ENCODE measurements at regions not wholly inside any gene's neighbourhood (a gene's known extent, or its start where the extent isn't known, plus 50 kb on each side); places are given as distances from the start of the nearest gene placed in this dataset.

DNA sequence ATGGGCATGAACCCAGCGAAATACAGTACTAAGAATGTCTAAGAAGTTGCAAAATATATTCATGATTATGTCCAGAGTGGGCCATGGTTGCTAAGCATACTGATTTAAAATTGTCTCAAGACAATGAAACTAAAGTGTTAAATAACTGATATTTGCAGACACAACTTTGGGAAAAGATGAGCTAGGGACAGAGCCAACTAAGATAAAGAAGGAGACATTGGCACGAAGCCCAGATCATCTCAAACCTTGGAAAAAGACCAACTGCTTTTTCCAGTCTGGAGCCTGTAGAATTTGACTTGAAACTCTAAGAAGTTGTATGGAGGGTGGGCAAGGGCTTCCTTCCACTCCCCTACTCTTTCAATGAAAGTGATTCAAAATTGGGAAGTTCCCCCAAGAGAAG is 108.5 kb upstream of the GLRA2 start:
- Histone ChIP-seq H3K4me1 (no peaks in the 10 kb centered on the region), H3K27ac (no peak overlapping the region), H3K4me3 (no peak overlapping the region), H3K9me3 (no peaks in the 10 kb centered on the region), H3K27me3 (peaks cover 0 to 6% of the 10 kb centered on the region in 2 donors), H3K36me3 (no peaks in the 10 kb centered on the region)
- TF ChIP-seq POLR2AphosphoS5 (IDR thresholded peaks at IDR 0.05) (no peak), POLR2A (IDR thresholded peaks at IDR 0.05) (no peak)
- TF ChIP-seq, protein P1, sequence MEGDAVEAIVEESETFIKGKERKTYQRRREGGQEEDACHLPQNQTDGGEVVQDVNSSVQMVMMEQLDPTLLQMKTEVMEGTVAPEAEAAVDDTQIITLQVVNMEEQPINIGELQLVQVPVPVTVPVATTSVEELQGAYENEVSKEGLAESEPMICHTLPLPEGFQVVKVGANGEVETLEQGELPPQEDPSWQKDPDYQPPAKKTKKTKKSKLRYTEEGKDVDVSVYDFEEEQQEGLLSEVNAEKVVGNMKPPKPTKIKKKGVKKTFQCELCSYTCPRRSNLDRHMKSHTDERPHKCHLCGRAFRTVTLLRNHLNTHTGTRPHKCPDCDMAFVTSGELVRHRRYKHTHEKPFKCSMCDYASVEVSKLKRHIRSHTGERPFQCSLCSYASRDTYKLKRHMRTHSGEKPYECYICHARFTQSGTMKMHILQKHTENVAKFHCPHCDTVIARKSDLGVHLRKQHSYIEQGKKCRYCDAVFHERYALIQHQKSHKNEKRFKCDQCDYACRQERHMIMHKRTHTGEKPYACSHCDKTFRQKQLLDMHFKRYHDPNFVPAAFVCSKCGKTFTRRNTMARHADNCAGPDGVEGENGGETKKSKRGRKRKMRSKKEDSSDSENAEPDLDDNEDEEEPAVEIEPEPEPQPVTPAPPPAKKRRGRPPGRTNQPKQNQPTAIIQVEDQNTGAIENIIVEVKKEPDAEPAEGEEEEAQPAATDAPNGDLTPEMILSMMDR (IDR thresholded peaks at IDR 0.05), result no peak
- intact Hi-C loops (cut with DNase I; ENCODE audit: low total_unique reads), result no loop called here
- no peak for DNase-seq (ENCODE audit: low spot score in 2 of 2)

DNA sequence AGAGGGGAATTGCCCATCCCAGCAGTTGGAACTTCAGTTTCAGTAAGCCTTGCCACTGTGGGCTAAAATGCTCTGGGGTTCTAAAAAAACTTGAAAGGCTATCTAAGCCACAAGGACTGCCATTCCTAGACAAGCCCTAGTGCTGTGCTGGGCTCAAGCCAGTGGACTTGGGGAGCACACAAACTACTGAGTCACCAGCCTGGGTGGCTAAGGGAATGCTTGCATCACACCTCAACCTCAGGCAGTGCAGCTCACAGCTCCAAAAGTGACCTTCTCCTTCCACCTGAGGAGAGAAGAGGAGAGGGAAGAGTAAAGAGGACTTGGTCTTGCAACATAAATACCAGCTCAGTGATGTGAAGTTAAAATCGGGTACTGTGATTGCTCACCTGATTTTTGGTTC is 116.7 kb upstream of the GLRA2 start:
- Histone ChIP-seq H3K4me1 (no peaks in the 10 kb centered on the region), H3K36me3 (no peaks in the 10 kb centered on the region), H3K9me3 (no peaks in the 10 kb centered on the region), H3K4me3 (no peak overlapping the region), H3K27ac (no peak overlapping the region), H3K27me3 (peaks cover 0 to 8% of the 10 kb centered on the region in 2 donors)
- intact Hi-C loops (cut with DNase I; ENCODE audit: low total_unique reads), result no loop called here
- DNase-seq (ENCODE audit: low spot score in 2 of 2), result no peak
- TF ChIP-seq POLR2AphosphoS5 (IDR thresholded peaks at IDR 0.05) (no peak), POLR2A (IDR thresholded peaks at IDR 0.05) (no peak)
- TF ChIP-seq, protein P1 (IDR thresholded peaks at IDR 0.05), result no peak

DNA sequence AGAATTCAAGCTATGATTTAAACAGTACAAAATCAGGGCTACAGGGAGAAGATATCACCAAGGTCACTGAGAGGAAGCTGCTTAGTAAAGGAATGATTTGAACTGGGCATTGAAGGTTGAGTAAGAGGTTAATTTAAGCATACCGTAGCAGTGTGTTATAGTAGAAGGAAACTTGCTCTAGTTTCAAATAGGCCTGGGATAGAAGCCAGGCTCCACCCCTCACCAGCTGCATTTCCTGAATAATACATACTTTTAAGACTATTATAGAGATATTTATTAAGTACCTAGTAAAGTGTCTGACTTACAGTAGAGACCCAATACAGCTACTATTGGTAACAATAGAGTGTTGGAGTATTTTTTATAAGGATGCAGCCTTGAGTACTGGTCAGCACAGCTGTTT is 118.0 kb upstream of the GLRA2 start:
- Histone ChIP-seq H3K4me1 (no peaks in the 10 kb centered on the region), H3K27ac (no peak overlapping the region), H3K36me3 (no peaks in the 10 kb centered on the region), H3K4me3 (no peak overlapping the region), H3K27me3 (peaks cover 0 to 8% of the 10 kb centered on the region in 2 donors), H3K9me3 (no peaks in the 10 kb centered on the region)
- intact Hi-C loops (cut with DNase I; ENCODE audit: low total_unique reads), result no loop called here
- no peak for DNase-seq (ENCODE audit: low spot score in 2 of 2)
- TF ChIP-seq POLR2A (IDR thresholded peaks at IDR 0.05) (no peak), POLR2AphosphoS5 (IDR thresholded peaks at IDR 0.05) (no peak)
- TF ChIP-seq, protein P1 (IDR thresholded peaks at IDR 0.05), result no peak

DNA sequence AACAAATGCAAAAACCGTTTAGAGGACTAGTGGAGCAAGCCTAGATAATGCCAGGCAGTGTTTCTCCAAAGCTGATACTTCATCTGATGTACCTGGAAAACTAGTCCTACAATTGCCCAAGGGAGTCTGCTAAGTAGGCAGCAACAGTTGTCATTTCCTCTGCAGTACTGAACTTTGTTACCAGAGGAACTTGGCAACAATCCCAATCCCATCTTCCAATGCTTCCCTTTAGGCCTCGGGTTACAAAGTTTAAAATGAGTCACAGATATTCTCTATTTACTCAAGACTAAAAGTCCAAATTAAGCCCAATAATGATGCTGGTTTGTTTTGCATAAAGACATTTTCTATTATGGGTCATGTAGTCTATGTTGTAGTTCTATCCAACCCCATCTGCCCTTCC is 120.0 kb upstream of the GLRA2 start:
- intact Hi-C loops (cut with DNase I; ENCODE audit: low total_unique reads), result no loop called here
- Histone ChIP-seq H3K9me3 (no peaks in the 10 kb centered on the region), H3K27me3 (peaks cover 0 to 14% of the 10 kb centered on the region in 2 donors), H3K27ac (no peak overlapping the region), H3K36me3 (no peaks in the 10 kb centered on the region), H3K4me1 (no peaks in the 10 kb centered on the region), H3K4me3 (no peak overlapping the region)
- TF ChIP-seq POLR2AphosphoS5 (IDR thresholded peaks at IDR 0.05), result no peak
- no peak for DNase-seq (ENCODE audit: low spot score in 2 of 2)

DNA sequence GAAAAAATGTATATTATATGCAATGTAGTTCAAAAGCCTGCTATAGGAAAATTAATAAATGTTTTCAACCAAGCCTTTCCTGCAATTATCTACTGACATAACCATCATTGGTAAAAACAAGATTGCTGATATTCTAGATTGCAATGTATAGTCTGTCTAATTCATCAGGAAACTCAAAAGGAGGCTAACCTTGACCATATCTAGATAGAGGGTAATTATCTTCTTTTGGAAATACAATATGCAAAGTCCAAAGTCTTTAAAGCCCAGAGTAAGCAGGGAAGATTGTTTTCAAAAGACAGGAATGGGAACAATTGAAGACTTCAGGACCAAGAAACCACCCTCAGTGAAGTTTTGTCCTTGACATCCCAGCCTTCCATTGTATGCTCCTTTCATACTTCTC is 123.1 kb upstream of the GLRA2 start:
- no peaks in the 10 kb centered on the region for H3K9me3 ChIP-seq
- intact Hi-C loops (cut with DNase I; ENCODE audit: low total_unique reads), result no loop called here

More for the DNA sequence above, 123.1 kb upstream of the GLRA2 start:
- H3K27ac ChIP-seq, result no peak overlapping the region
- no peak overlapping the region for H3K4me3 ChIP-seq
- H3K36me3 ChIP-seq, result no peaks in the 10 kb centered on the region
- H3K4me1 ChIP-seq, result no peaks in the 10 kb centered on the region
- DNase-seq (ENCODE audit: low spot score in 2 of 2), result no peak
- TF ChIP-seq, protein P1 (IDR thresholded peaks at IDR 0.05), result no peak
- no peak for TF ChIP-seq POLR2A (IDR thresholded peaks at IDR 0.05)
- no peak for TF ChIP-seq POLR2AphosphoS5 (IDR thresholded peaks at IDR 0.05)
- H3K27me3 ChIP-seq, result peaks cover 0 to 7% of the 10 kb centered on the region in 2 donors
